Subcutaneous abdominal adipose tissue (tissue), 5 donors: ENCODE measurements at regions not wholly inside any gene's neighbourhood (a gene's known extent, or its start where the extent isn't known, plus 50 kb on each side); places are given as distances from the start of the nearest gene placed in this dataset.

Experiments used
- H3K27ac ChIP-seq: one replicate; pipeline ENCODE4 v1.7.0; 2013; ENCODE audit warnings: low read depth, mild to moderate bottlenecking, inconsistent platforms, low read length, moderate library complexity
- H3K27me3 ChIP-seq, 5 donors: one replicate each; pipeline ENCODE4 v1.7.0; 2013; ENCODE audit warnings: low read length in 5 of 5, inconsistent platforms in 1 of 5; ENCODE audit not compliant: control insufficient read depth in 5 of 5, insufficient read depth in 4 of 5
- H3K36me3 ChIP-seq, 5 donors: one replicate each; pipeline ENCODE4 v1.7.0; 2013; ENCODE audit warnings: low read length in 5 of 5; ENCODE audit not compliant: control insufficient read depth in 5 of 5, insufficient read depth in 5 of 5
- H3K4me1 ChIP-seq, 5 donors: one replicate each; pipeline ENCODE4 v1.7.0; 2013; ENCODE audit warnings: low read length in 5 of 5, mild to moderate bottlenecking in 3 of 5, moderate library complexity in 1 of 5; ENCODE audit not compliant: control insufficient read depth in 5 of 5, insufficient read depth in 5 of 5
- H3K4me3 ChIP-seq, 5 donors: one replicate each; pipeline ENCODE4 v1.7.0; 2013; ENCODE audit warnings: low read length in 5 of 5, low read depth in 1 of 5
- H3K9ac ChIP-seq, 5 donors: one replicate each; pipeline ENCODE4 v1.7.0; 2013; ENCODE audit warnings: low read length in 5 of 5, mild to moderate bottlenecking in 4 of 5, moderate library complexity in 3 of 5
- H3K9me3 ChIP-seq, 5 donors: one replicate each; pipeline ENCODE4 v1.7.0; 2013; ENCODE audit warnings: low read length in 5 of 5; ENCODE audit not compliant: control insufficient read depth in 5 of 5
- donor health status: healthy.
- donor health status: healthy.
- donor health status: healthy.
- donor health status: healthy.
- donor health status: healthy.

GRCh38 chr2:203803053-203803429 lies 64.5 kb upstream of the CTLA4 start:
- H3K9me3 ChIP-seq, result peaks cover 0 to 7% (median 5%) of the 10 kb centered on the region in 5 donors
- no peak overlapping the region for H3K9ac ChIP-seq
- peaks cover 2 to 19% (median 15%) of the 10 kb centered on the region in 5 donors for H3K4me1 ChIP-seq
- no peak overlapping the region for H3K4me3 ChIP-seq
- no peak overlapping the region for H3K27ac ChIP-seq
- H3K27me3 ChIP-seq, result no peaks in the 10 kb centered on the region
- no peaks in the 10 kb centered on the region for H3K36me3 ChIP-seq

GRCh38 chr2:203804070-203804469 lies 63.5 kb upstream of the CTLA4 start:
- Histone ChIP-seq H3K4me1 (peaks cover 2 to 22% (median 19%) of the 10 kb centered on the region in 5 donors), H3K9ac (no peak overlapping the region), H3K4me3 (peak overlapping the region in 1 of 5 donors; percentile 17), H3K27ac (peak overlapping the region; percentile 70), H3K27me3 (no peaks in the 10 kb centered on the region), H3K9me3 (peaks cover 0 to 7% (median 5%) of the 10 kb centered on the region in 5 donors), H3K36me3 (no peaks in the 10 kb centered on the region)

GRCh38 chr2:203804764-203805485 lies 62.6 kb upstream of the CTLA4 start:
- Histone ChIP-seq H3K4me3 (no peak overlapping the region), H3K27me3 (no peaks in the 10 kb centered on the region), H3K9me3 (peaks cover 0 to 7% (median 5%) of the 10 kb centered on the region in 5 donors), H3K27ac (no peak overlapping the region), H3K4me1 (peaks cover 2 to 22% (median 19%) of the 10 kb centered on the region in 5 donors), H3K9ac (no peak overlapping the region), H3K36me3 (no peaks in the 10 kb centered on the region)

- no peak overlapping the region for H3K9ac ChIP-seq
- H3K27ac ChIP-seq, result no peak overlapping the region
- no peaks in the 10 kb centered on the region for H3K27me3 ChIP-seq
These were observed 62.1 kb upstream of the CTLA4 start for GRCh38 chr2:203805486-203805838.

GRCh38 chr2:203806761-203807160 lies 60.8 kb upstream of the CTLA4 start:
- Histone ChIP-seq H3K4me3 (no peak overlapping the region), H3K9ac (no peak overlapping the region), H3K27ac (no peak overlapping the region), H3K9me3 (peaks cover 0 to 7% (median 5%) of the 10 kb centered on the region in 5 donors), H3K36me3 (no peaks in the 10 kb centered on the region), H3K4me1 (peaks cover 2 to 24% (median 21%) of the 10 kb centered on the region in 5 donors), H3K27me3 (no peaks in the 10 kb centered on the region)

More at GRCh38 chr2:203805486-203805838, 62.1 kb upstream of the CTLA4 start:
- Histone ChIP-seq H3K4me1 (peaks cover 2 to 22% (median 19%) of the 10 kb centered on the region in 5 donors), H3K36me3 (no peaks in the 10 kb centered on the region), H3K9me3 (peaks cover 0 to 7% (median 5%) of the 10 kb centered on the region in 5 donors), H3K4me3 (no peak overlapping the region)

GRCh38 chr2:203808046-203808750 lies 59.4 kb upstream of the CTLA4 start:
- Histone ChIP-seq H3K4me1 (peaks cover 2 to 29% (median 20%) of the 10 kb centered on the region in 5 donors), H3K9me3 (peaks cover 0 to 7% (median 5%) of the 10 kb centered on the region in 5 donors), H3K36me3 (no peaks in the 10 kb centered on the region), H3K27me3 (no peaks in the 10 kb centered on the region), H3K4me3 (no peak overlapping the region), H3K9ac (no peak overlapping the region), H3K27ac (no peak overlapping the region)

- Histone ChIP-seq H3K36me3 (no peaks in the 10 kb centered on the region), H3K4me1 (peaks cover 2 to 21% (median 14%) of the 10 kb centered on the region in 5 donors), H3K9me3 (peaks cover 0 to 7% (median 5%) of the 10 kb centered on the region in 5 donors), H3K4me3 (no peak overlapping the region), H3K9ac (no peak overlapping the region), H3K27ac (no peak overlapping the region), H3K27me3 (no peaks in the 10 kb centered on the region)
These were observed 58.5 kb upstream of the CTLA4 start for GRCh38 chr2:203809084-203809521.

- Histone ChIP-seq H3K9ac (no peak overlapping the region), H3K4me1 (peaks cover 2 to 20% (median 15%) of the 10 kb centered on the region in 5 donors), H3K27me3 (no peaks in the 10 kb centered on the region), H3K36me3 (no peaks in the 10 kb centered on the region), H3K9me3 (peaks cover 0 to 7% (median 5%) of the 10 kb centered on the region in 5 donors), H3K27ac (no peak overlapping the region), H3K4me3 (no peak overlapping the region)
These were observed 57.5 kb upstream of the CTLA4 start for GRCh38 chr2:203809991-203810510.

- Histone ChIP-seq H3K36me3 (no peaks in the 10 kb centered on the region), H3K9ac (no peak overlapping the region), H3K9me3 (no peaks in the 10 kb centered on the region), H3K27me3 (no peaks in the 10 kb centered on the region), H3K4me1 (peaks cover 3 to 31% (median 18%) of the 10 kb centered on the region in 5 donors), H3K4me3 (no peak overlapping the region), H3K27ac (no peak overlapping the region)
These were observed 55.9 kb upstream of the CTLA4 start for GRCh38 chr2:203811491-203812221.
